WTC11 (cell line): ENCODE measurements at regions not wholly inside any gene's neighbourhood (a gene's known extent, or its start where the extent isn't known, plus 50 kb on each side); places are given as distances from the start of the nearest gene placed in this dataset.

Experiments used
- ATAC-seq: fragments of 200-7000 bp; cut with Tn5 transposase; 2 replicates; pipeline ENCODE4 v1.10.0; 2021; ENCODE audit warnings: mild to moderate bottlenecking, moderate library complexity
- CTCF ChIA-PET: fragments of 300-600 bp; sonication (Branson Sonifier 250); formaldehyde crosslinking; loops from one replicate; lab custom pipeline; 2021; ENCODE audit warnings: antibody characterized with exemption; lab: Charles Lee
- POLR2A ChIA-PET: fragments of 350-600 bp; sonication (Branson Sonifier 250); formaldehyde crosslinking; loops from one replicate; lab custom pipeline; 2021; ENCODE audit warnings: antibody characterized with exemption; lab: Charles Lee
- DNase-seq: peaks from one replicate; pipeline ENCODE4 v3.0.0; 2021; ENCODE audit warnings: low spot score
- H3K27ac Mint-ChIP-seq: 2 replicates; pipeline ENCODE4 v1.8.0; 2021; ENCODE audit warnings: mixed read lengths
- H3K27me3 Mint-ChIP-seq: 2 replicates; pipeline ENCODE4 v1.8.0; 2021; ENCODE audit warnings: low read depth, mild to moderate bottlenecking, moderate library complexity, mixed read lengths
- H3K36me3 Mint-ChIP-seq: 2 replicates; pipeline ENCODE4 v1.8.0; 2021; ENCODE audit warnings: mixed read lengths
- H3K4me1 Mint-ChIP-seq: 2 replicates; pipeline ENCODE4 v1.8.0; 2022; ENCODE audit warnings: mixed read lengths
- H3K4me3 Mint-ChIP-seq: 2 replicates; pipeline ENCODE4 v1.8.0; 2021; ENCODE audit warnings: mild to moderate bottlenecking, moderate library complexity, mixed read lengths
- H3K9me3 Mint-ChIP-seq: 2 replicates; pipeline ENCODE4 v1.8.0; 2021; ENCODE audit warnings: mixed read lengths
- ATF2 ChIP-seq: sonication (generic); formaldehyde crosslinking; IDR thresholded peaks from 2 replicates; pipeline ENCODE4 v1.8.1; 2022; ENCODE audit warnings: low read depth, missing genetic modification reagents, borderline replicate concordance
- CDX4 ChIP-seq: fragments of 250-450 bp; sonication (Bioruptor Pico); IDR thresholded peaks from 2 replicates; pipeline ENCODE4 v1.9.0; 2021; ENCODE audit warnings: moderate library complexity, mild to moderate bottlenecking, inconsistent platforms, borderline replicate concordance
- E2F1 ChIP-seq: sonication (generic); formaldehyde crosslinking; IDR thresholded peaks from 2 replicates; pipeline ENCODE4 v1.8.0; 2022; ENCODE audit warnings: mild to moderate bottlenecking, missing genetic modification reagents
- E2F5 ChIP-seq: sonication (generic); formaldehyde crosslinking; IDR thresholded peaks from 2 replicates; pipeline ENCODE4 v1.8.1; 2022; ENCODE audit warnings: mild to moderate bottlenecking, moderate library complexity, missing genetic modification reagents
- ETV6 ChIP-seq: sonication (generic); formaldehyde crosslinking; IDR thresholded peaks from 2 replicates; pipeline ENCODE4 v1.8.1; 2022; ENCODE audit warnings: mild to moderate bottlenecking, missing genetic modification reagents
- FOXP4 ChIP-seq: sonication (generic); formaldehyde crosslinking; IDR thresholded peaks from 2 replicates; pipeline ENCODE4 v1.8.0; 2022; ENCODE audit warnings: mild to moderate bottlenecking, missing genetic modification reagents
- GRHL2 ChIP-seq: fragments of 250-450 bp; sonication (Bioruptor Pico); IDR thresholded peaks from 2 replicates; pipeline ENCODE4 v1.8.0; 2022; ENCODE audit warnings: mild to moderate bottlenecking, moderate library complexity; ENCODE audit not compliant: insufficient replicate concordance, severe bottlenecking
- MLX ChIP-seq: sonication (generic); formaldehyde crosslinking; IDR thresholded peaks from 2 replicates; pipeline ENCODE4 v1.8.1; 2023; ENCODE audit warnings: mild to moderate bottlenecking, missing genetic modification reagents, moderate library complexity
- MYBL2 ChIP-seq: sonication (generic); formaldehyde crosslinking; IDR thresholded peaks from 2 replicates; pipeline ENCODE4 v1.8.1; 2023; ENCODE audit warnings: mild to moderate bottlenecking, moderate library complexity, missing genetic modification reagents
- NFYB ChIP-seq: sonication (generic); formaldehyde crosslinking; conservative IDR thresholded peaks from 2 replicates; pipeline ENCODE4 v1.8.0; 2022; ENCODE audit warnings: low read depth, missing genetic modification reagents
- OVOL2 ChIP-seq: fragments of 250-450 bp; sonication (Bioruptor Pico); IDR thresholded peaks from 2 replicates; pipeline ENCODE4 v1.9.0; 2021; ENCODE audit warnings: mild to moderate bottlenecking, borderline replicate concordance
- RORB ChIP-seq: fragments of 250-450 bp; sonication (Bioruptor Pico); IDR thresholded peaks from 2 replicates; pipeline ENCODE4 v1.9.0; 2021; ENCODE audit warnings: mild to moderate bottlenecking
- SMAD3 ChIP-seq: sonication (generic); formaldehyde crosslinking; IDR thresholded peaks from 2 replicates; pipeline ENCODE4 v1.8.0; 2022; ENCODE audit warnings: missing genetic modification reagents, mild to moderate bottlenecking, borderline replicate concordance
- SMAD4 ChIP-seq: sonication (generic); formaldehyde crosslinking; IDR thresholded peaks from 2 replicates; pipeline ENCODE4 v1.8.0; 2022; ENCODE audit warnings: mild to moderate bottlenecking, missing genetic modification reagents
- TCF7 ChIP-seq: sonication (generic); formaldehyde crosslinking; IDR thresholded peaks from 2 replicates; pipeline ENCODE4 v1.8.0; 2022; ENCODE audit warnings: mild to moderate bottlenecking, low read depth, missing genetic modification reagents, moderate library complexity
- TP53 ChIP-seq: sonication (generic); formaldehyde crosslinking; IDR thresholded peaks from 2 replicates; pipeline ENCODE4 v1.8.1; 2023; ENCODE audit warnings: mild to moderate bottlenecking, missing genetic modification reagents
- USF1 ChIP-seq: sonication (generic); formaldehyde crosslinking; IDR thresholded peaks from 2 replicates; pipeline ENCODE4 v1.8.0; 2022; ENCODE audit warnings: mild to moderate bottlenecking, missing genetic modification reagents
- ZBTB21 ChIP-seq: sonication (generic); formaldehyde crosslinking; IDR thresholded peaks from 2 replicates; pipeline ENCODE4 v1.8.1; 2023; ENCODE audit warnings: mild to moderate bottlenecking, missing genetic modification reagents, borderline replicate concordance
- ZNF121 ChIP-seq: sonication (generic); formaldehyde crosslinking; IDR thresholded peaks from 2 replicates; pipeline ENCODE4 v1.8.0; 2023; ENCODE audit warnings: missing genetic modification reagents
- ZNF263 ChIP-seq: sonication (generic); formaldehyde crosslinking; IDR thresholded peaks from 2 replicates; pipeline ENCODE4 v1.8.1; 2022; ENCODE audit warnings: low read depth, mild to moderate bottlenecking, moderate library complexity, missing genetic modification reagents
- ZNF425 ChIP-seq: fragments of 250-450 bp; sonication (Bioruptor Pico); conservative IDR thresholded peaks from 2 replicates; pipeline ENCODE4 v1.9.0; 2021; ENCODE audit warnings: mild to moderate bottlenecking
- ZNF671 ChIP-seq: fragments of 250-450 bp; sonication (Bioruptor Pico); IDR thresholded peaks from 2 replicates; pipeline ENCODE4 v1.8.0; 2021; ENCODE audit warnings: mild to moderate bottlenecking

GRCh38 chr3:24715171-24715792 is 220.6 kb upstream of the THRB start:
- Mint-ChIP-seq H3K4me1 (0 out of 2 replicates have a peak, but pooled peaks cover 3% of the 10 kb centered on the region), H3K9me3 (no peaks in the 10 kb centered on the region), H3K36me3 (no peaks in the 10 kb centered on the region), H3K27ac (no peak overlapping the region), H3K27me3 (no peaks in the 10 kb centered on the region), H3K4me3 (no peak overlapping the region)
- CTCF ChIA-PET: no interaction called here
- DNase-seq (no peak), ATAC-seq (no peak)
- no peak for TF ChIP-seq ATF2 (CRISPR knock-in tag)
- TF ChIP-seq ZNF121: no peak
- TF ChIP-seq ZBTB21 (CRISPR knock-in tag): no peak
- TF ChIP-seq OVOL2 (CRISPR knock-in tag): no peak
- POLR2A ChIA-PET: no interaction called here

GRCh38 chr3:24722087-24722486 is 227.4 kb upstream of the THRB start:
- no peak overlapping the region for H3K4me3 Mint-ChIP-seq
- DNase-seq (no peak), ATAC-seq (no peak)
- H3K9me3 Mint-ChIP-seq: no peaks in the 10 kb centered on the region
- no peaks in the 10 kb centered on the region for H3K27me3 Mint-ChIP-seq
- TF ChIP-seq FOXP4 (no peak), ZNF263 (no peak), GRHL2 (CRISPR knock-in tag) (no peak), TP53 (CRISPR knock-in tag) (no peak), SMAD3 (CRISPR knock-in tag) (no peak), SMAD4 (CRISPR knock-in tag) (no peak), E2F5 (CRISPR knock-in tag) (no peak), ZNF671 (CRISPR knock-in tag) (no peak), ETV6 (CRISPR knock-in tag) (no peak), NFYB (CRISPR knock-in tag) (no peak), ZNF121 (no peak), MLX (no peak), E2F1 (CRISPR knock-in tag) (no peak), ZNF425 (no peak), MYBL2 (no peak), CDX4 (CRISPR knock-in tag) (no peak), USF1 (CRISPR knock-in tag) (no peak), RORB (CRISPR knock-in tag) (no peak), TCF7 (CRISPR knock-in tag) (no peak)
- CTCF ChIA-PET: interaction anchor here (1.2 kb wide), 1 partner anchor 42 kb away, joined by 4 read pairs; no protein-coding TSS in a partner anchor
- H3K36me3 Mint-ChIP-seq: no peaks in the 10 kb centered on the region
- H3K4me1 Mint-ChIP-seq: no peaks in the 10 kb centered on the region
- no peak overlapping the region for H3K27ac Mint-ChIP-seq
- POLR2A ChIA-PET: no interaction called here
